GM23338 (cell line): ENCODE measurements at regions not wholly inside any gene's neighbourhood (a gene's known extent, or its start where the extent isn't known, plus 50 kb on each side); places are given as distances from the start of the nearest gene placed in this dataset.

Experiments
- ATAC-seq: fragments of 200-7000 bp; cut with Tn5 transposase; 3 replicates; pipeline ENCODE4 v1.9.1; 2020
- DNase-seq: peaks from one replicate; pipeline ENCODE4 v3.0.0-alpha.2; 2015; ENCODE audit warnings: low spot score
- H2AFZ ChIP-seq: fragments of 200-600 bp; sonication (generic); 2 replicates; pipeline ENCODE4 v1.8.0; 2016; ENCODE audit warnings: antibody characterized with exemption, mild to moderate bottlenecking, moderate library complexity
- H3F3A ChIP-seq: fragments of 200-600 bp; sonication (generic); replicated peaks from 2 replicates; pipeline ENCODE4 v1.8.0; 2017; ENCODE audit warnings: antibody characterized with exemption, mixed run types, low read depth
- H3K27ac ChIP-seq: fragments of 200-600 bp; sonication (generic); 2 replicates; pipeline ENCODE4 v1.6.1; 2016; ENCODE audit warnings: low read depth
- H3K27me3 ChIP-seq: fragments of 200-600 bp; sonication (generic); 2 replicates; pipeline ENCODE4 v1.8.0; 2016; ENCODE audit warnings: mild to moderate bottlenecking, mixed run types, moderate library complexity; ENCODE audit not compliant: insufficient read depth
- H3K36me3 ChIP-seq: fragments of 200-600 bp; sonication (generic); 2 replicates; pipeline ENCODE4 v1.8.0; 2016; ENCODE audit warnings: mild to moderate bottlenecking; ENCODE audit not compliant: insufficient read depth
- H3K4me1 ChIP-seq: fragments of 200-600 bp; sonication (generic); 2 replicates; pipeline ENCODE4 v1.8.0; 2016; ENCODE audit warnings: mild to moderate bottlenecking, moderate library complexity; ENCODE audit not compliant: insufficient read depth
- H3K4me2 ChIP-seq: fragments of 200-600 bp; sonication (generic); 2 replicates; pipeline ENCODE4 v1.7.1; 2017; ENCODE audit warnings: mixed run types
- H3K4me3 ChIP-seq: fragments of 200-600 bp; sonication (generic); 2 replicates; pipeline ENCODE4 v1.6.1; 2016; ENCODE audit warnings: mixed run types
- H3K79me2 ChIP-seq: fragments of 200-600 bp; sonication (generic); replicated peaks from 2 replicates; pipeline ENCODE4 v1.8.0; 2017; ENCODE audit warnings: mild to moderate bottlenecking; ENCODE audit not compliant: insufficient read depth
- H3K9me2 ChIP-seq: fragments of 200-600 bp; sonication (generic); 2 replicates; pipeline ENCODE4 v1.8.0; 2017; ENCODE audit not compliant: insufficient read depth
- H4K20me1 ChIP-seq: fragments of 200-600 bp; sonication (generic); replicated peaks from 2 replicates; pipeline ENCODE4 v1.8.0; 2017; ENCODE audit warnings: mild to moderate bottlenecking; ENCODE audit not compliant: insufficient read depth
- H3K27ac Mint-ChIP-seq: 2 replicates; pipeline ENCODE4 v1.8.0; 2020; ENCODE audit warnings: inconsistent platforms, mild to moderate bottlenecking, moderate library complexity, mixed read lengths
- H3K27me3 Mint-ChIP-seq: 3 replicates; pipeline ENCODE4 v1.8.0; 2022; ENCODE audit warnings: low read depth, mild to moderate bottlenecking, moderate library complexity, mixed read lengths, inconsistent platforms; ENCODE audit not compliant: insufficient read depth, poor library complexity
- H3K36me3 Mint-ChIP-seq: 3 replicates; pipeline ENCODE4 v1.8.0; 2021; ENCODE audit warnings: low read depth, mild to moderate bottlenecking, inconsistent platforms, moderate library complexity, mixed read lengths
- H3K4me1 Mint-ChIP-seq: 3 replicates; pipeline ENCODE4 v1.8.0; 2020; ENCODE audit warnings: mild to moderate bottlenecking, inconsistent platforms, mixed read lengths
- H3K4me3 Mint-ChIP-seq: 3 replicates; pipeline ENCODE4 v1.8.0; 2021; ENCODE audit warnings: moderate library complexity, mild to moderate bottlenecking, inconsistent platforms, mixed read lengths
- H3K9me3 Mint-ChIP-seq: 3 replicates; pipeline ENCODE4 v1.8.0; 2020; ENCODE audit warnings: moderate library complexity, mild to moderate bottlenecking, inconsistent platforms, mixed read lengths
- CREB1 ChIP-seq: fragments of 250-450 bp; sonication (Bioruptor Pico); IDR thresholded peaks from 2 replicates; pipeline ENCODE4 v1.5.0; 2020; ENCODE audit warnings: low read depth, mild to moderate bottlenecking, moderate library complexity
- ETS1 ChIP-seq: IDR thresholded peaks from 2 replicates; pipeline ENCODE4 v1.6.1; 2016; ENCODE audit warnings: antibody characterized with exemption
- EZH2 ChIP-seq: fragments of 200-600 bp; sonication (generic); IDR thresholded peaks from one replicate; pipeline ENCODE4 v1.8.0; 2017; ENCODE audit warnings: antibody characterized with exemption, mild to moderate bottlenecking, low read depth; ENCODE audit not compliant: unreplicated experiment
- EZH2phosphoT487 ChIP-seq: fragments of 200-600 bp; sonication (generic); IDR thresholded peaks from one replicate; pipeline ENCODE4 v1.8.1; 2018; ENCODE audit warnings: antibody characterized with exemption; ENCODE audit not compliant: unreplicated experiment
- JUNB ChIP-seq: IDR thresholded peaks from one replicate; pipeline ENCODE4 v1.6.1; 2016; ENCODE audit warnings: antibody characterized with exemption; ENCODE audit not compliant: unreplicated experiment
- NANOG ChIP-seq: IDR thresholded peaks from 2 replicates; pipeline ENCODE4 v1.6.1; 2016; ENCODE audit warnings: antibody characterized with exemption, borderline replicate concordance
- POLR2AphosphoS5 ChIP-seq: IDR thresholded peaks from 2 replicates; pipeline ENCODE4 v1.6.1; 2016; ENCODE audit warnings: antibody characterized with exemption, low read depth
- REST ChIP-seq: IDR thresholded peaks from one replicate; pipeline ENCODE4 v1.6.1; 2018; ENCODE audit warnings: antibody characterized with exemption; ENCODE audit not compliant: unreplicated experiment
- STAT1 ChIP-seq: IDR thresholded peaks from one replicate; pipeline ENCODE4 v1.6.1; 2016; ENCODE audit warnings: antibody characterized with exemption; ENCODE audit not compliant: unreplicated experiment
- ZNF114 ChIP-seq: fragments of 250-450 bp; sonication (Bioruptor Pico); IDR thresholded peaks from 2 replicates; pipeline ENCODE4 v1.5.0; 2020; ENCODE audit warnings: mild to moderate bottlenecking, moderate library complexity
- ZNF331 ChIP-seq: fragments of 250-450 bp; sonication (Bioruptor Pico); IDR thresholded peaks from 2 replicates; pipeline ENCODE4 v1.5.0; 2020; ENCODE audit warnings: low read depth, mild to moderate bottlenecking, moderate library complexity
- TF ChIP-seq, protein P1 (sequence below), 2 experiments: fragments of 200-600 bp in 1 of 2; sonication (generic) in 1 of 2; conservative IDR thresholded peaks; 2 replicates each; pipeline versions ENCODE4 v1.5.1 to v1.6.1; 2016 to 2017; ENCODE audit warnings: antibody characterized with exemption in 2 of 2, low read depth in 2 of 2, mild to moderate bottlenecking in 2 of 2, moderate library complexity in 1 of 2
- TF ChIP-seq, protein P2 (sequence below): fragments of 250-450 bp; sonication (Bioruptor Pico); IDR thresholded peaks from 2 replicates; pipeline ENCODE4 v1.5.0; 2020; ENCODE audit warnings: mild to moderate bottlenecking, moderate library complexity

DNA sequence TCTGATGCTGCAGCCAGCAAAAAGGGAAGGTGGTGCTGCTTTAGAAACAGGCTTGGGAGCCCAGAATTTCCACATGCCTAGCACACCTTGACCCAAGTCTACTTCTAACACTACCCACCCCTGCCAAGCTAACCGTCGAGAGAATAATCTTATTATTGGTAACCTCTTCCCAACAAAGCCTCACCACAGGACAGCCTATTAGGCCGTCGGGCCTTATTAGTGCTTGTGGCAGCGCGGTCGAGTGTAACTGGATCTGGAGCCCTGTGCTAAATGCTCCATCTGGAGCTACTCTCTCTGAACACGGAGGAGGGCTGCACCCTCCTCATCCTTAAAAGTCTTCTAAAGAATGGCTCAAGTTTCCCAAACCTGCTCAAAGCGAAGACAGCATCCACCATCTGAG, 165.5 kb upstream of the NFIA start:
- Mint-ChIP-seq H3K9me3 (no peaks in the 10 kb centered on the region), H3K27me3 (no peaks in the 10 kb centered on the region), H3K4me1 (peaks cover 18% of the 10 kb centered on the region), H3K4me3 (no peak overlapping the region), H3K27ac (no peak overlapping the region), H3K36me3 (no peaks in the 10 kb centered on the region)
- H3K4me2 ChIP-seq, result no peak overlapping the region
- no peaks in the 10 kb centered on the region for H3K79me2 ChIP-seq
- H2AFZ ChIP-seq, result no peak overlapping the region; the same call in 1 of the 2 replicates
- H3K27ac ChIP-seq, result no peak overlapping the region
- no peaks in the 10 kb centered on the region for H3K36me3 ChIP-seq
- H3K9me2 ChIP-seq, result no peaks in the 10 kb centered on the region
- TF ChIP-seq, protein P1, sequence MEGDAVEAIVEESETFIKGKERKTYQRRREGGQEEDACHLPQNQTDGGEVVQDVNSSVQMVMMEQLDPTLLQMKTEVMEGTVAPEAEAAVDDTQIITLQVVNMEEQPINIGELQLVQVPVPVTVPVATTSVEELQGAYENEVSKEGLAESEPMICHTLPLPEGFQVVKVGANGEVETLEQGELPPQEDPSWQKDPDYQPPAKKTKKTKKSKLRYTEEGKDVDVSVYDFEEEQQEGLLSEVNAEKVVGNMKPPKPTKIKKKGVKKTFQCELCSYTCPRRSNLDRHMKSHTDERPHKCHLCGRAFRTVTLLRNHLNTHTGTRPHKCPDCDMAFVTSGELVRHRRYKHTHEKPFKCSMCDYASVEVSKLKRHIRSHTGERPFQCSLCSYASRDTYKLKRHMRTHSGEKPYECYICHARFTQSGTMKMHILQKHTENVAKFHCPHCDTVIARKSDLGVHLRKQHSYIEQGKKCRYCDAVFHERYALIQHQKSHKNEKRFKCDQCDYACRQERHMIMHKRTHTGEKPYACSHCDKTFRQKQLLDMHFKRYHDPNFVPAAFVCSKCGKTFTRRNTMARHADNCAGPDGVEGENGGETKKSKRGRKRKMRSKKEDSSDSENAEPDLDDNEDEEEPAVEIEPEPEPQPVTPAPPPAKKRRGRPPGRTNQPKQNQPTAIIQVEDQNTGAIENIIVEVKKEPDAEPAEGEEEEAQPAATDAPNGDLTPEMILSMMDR (conservative IDR thresholded peaks at IDR 0.05; ENCODE audit: low read depth in 2 of 2), result no peak
- TF ChIP-seq ZNF331 (CRISPR knock-in tag) (no peak), EZH2phosphoT487 (no peak), NANOG (no peak), EZH2 (no peak), JUNB (no peak), STAT1 (no peak), POLR2AphosphoS5 (no peak), REST (no peak), ZNF114 (CRISPR knock-in tag) (no peak), ETS1 (no peak), CREB1 (CRISPR knock-in tag) (no peak)
- TF ChIP-seq, protein P2, sequence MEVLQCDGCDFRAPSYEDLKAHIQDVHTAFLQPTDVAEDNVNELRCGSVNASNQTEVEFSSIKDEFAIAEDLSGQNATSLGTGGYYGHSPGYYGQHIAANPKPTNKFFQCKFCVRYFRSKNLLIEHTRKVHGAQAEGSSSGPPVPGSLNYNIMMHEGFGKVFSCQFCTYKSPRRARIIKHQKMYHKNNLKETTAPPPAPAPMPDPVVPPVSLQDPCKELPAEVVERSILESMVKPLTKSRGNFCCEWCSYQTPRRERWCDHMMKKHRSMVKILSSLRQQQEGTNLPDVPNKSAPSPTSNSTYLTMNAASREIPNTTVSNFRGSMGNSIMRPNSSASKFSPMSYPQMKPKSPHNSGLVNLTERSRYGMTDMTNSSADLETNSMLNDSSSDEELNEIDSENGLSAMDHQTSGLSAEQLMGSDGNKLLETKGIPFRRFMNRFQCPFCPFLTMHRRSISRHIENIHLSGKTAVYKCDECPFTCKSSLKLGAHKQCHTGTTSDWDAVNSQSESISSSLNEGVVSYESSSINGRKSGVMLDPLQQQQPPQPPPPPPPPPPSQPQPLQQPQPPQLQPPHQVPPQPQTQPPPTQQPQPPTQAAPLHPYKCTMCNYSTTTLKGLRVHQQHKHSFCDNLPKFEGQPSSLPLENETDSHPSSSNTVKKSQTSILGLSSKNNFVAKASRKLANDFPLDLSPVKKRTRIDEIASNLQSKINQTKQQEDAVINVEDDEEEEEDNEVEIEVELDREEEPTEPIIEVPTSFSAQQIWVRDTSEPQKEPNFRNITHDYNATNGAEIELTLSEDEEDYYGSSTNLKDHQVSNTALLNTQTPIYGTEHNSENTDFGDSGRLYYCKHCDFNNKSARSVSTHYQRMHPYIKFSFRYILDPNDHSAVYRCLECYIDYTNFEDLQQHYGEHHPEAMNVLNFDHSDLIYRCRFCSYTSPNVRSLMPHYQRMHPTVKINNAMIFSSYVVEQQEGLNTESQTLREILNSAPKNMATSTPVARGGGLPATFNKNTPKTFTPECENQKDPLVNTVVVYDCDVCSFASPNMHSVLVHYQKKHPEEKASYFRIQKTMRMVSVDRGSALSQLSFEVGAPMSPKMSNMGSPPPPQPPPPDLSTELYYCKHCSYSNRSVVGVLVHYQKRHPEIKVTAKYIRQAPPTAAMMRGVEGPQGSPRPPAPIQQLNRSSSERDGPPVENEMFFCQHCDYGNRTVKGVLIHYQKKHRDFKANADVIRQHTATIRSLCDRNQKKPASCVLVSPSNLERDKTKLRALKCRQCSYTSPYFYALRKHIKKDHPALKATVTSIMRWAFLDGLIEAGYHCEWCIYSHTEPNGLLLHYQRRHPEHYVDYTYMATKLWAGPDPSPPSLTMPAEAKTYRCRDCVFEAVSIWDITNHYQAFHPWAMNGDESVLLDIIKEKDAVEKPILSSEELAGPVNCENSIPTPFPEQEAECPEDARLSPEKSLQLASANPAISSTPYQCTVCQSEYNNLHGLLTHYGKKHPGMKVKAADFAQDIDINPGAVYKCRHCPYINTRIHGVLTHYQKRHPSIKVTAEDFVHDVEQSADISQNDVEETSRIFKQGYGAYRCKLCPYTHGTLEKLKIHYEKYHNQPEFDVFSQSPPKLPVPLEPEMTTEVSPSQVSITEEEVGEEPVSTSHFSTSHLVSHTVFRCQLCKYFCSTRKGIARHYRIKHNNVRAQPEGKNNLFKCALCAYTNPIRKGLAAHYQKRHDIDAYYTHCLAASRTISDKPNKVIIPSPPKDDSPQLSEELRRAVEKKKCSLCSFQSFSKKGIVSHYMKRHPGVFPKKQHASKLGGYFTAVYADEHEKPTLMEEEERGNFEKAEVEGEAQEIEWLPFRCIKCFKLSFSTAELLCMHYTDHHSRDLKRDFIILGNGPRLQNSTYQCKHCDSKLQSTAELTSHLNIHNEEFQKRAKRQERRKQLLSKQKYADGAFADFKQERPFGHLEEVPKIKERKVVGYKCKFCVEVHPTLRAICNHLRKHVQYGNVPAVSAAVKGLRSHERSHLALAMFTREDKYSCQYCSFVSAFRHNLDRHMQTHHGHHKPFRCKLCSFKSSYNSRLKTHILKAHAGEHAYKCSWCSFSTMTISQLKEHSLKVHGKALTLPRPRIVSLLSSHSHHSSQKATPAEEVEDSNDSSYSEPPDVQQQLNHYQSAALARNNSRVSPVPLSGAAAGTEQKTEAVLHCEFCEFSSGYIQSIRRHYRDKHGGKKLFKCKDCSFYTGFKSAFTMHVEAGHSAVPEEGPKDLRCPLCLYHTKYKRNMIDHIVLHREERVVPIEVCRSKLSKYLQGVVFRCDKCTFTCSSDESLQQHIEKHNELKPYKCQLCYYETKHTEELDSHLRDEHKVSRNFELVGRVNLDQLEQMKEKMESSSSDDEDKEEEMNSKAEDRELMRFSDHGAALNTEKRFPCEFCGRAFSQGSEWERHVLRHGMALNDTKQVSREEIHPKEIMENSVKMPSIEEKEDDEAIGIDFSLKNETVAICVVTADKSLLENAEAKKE (CRISPR knock-in tag), result no peak
- peaks cover 6% of the 10 kb centered on the region for H3K4me1 ChIP-seq
- no peaks in the 10 kb centered on the region for H3K27me3 ChIP-seq
- H4K20me1 ChIP-seq, result no peaks in the 10 kb centered on the region
- no peaks in the 10 kb centered on the region for H3F3A ChIP-seq
- no peak overlapping the region for H3K4me3 ChIP-seq
- ATAC-seq (no peak), DNase-seq (no peak)
